Thyroid gland (tissue), 4 donors: ENCODE measurements at regions not wholly inside any gene's neighbourhood (a gene's known extent, or its start where the extent isn't known, plus 50 kb on each side); places are given as distances from the start of the nearest gene placed in this dataset.

Source experiments
- POLR2A ChIP-seq, 2 donors: fragments of 450-650 bp; IDR thresholded peaks; one replicate each; pipeline ENCODE4 v1.6.1; 2017; ENCODE audit warnings: antibody characterized with exemption in 2 of 2, mild to moderate bottlenecking in 2 of 2, moderate library complexity in 1 of 2
- TF ChIP-seq, protein P1 (sequence below), 6 experiments: fragments of 200-600 bp in 3 of 6; fragments of 450-650 bp in 3 of 6; sonication (generic) in 3 of 6; IDR thresholded peaks; one replicate each; pipeline ENCODE4 v1.5.1; 2016 to 2019; ENCODE audit warnings: antibody characterized with exemption in 6 of 6, mild to moderate bottlenecking in 2 of 6, inconsistent platforms in 1 of 6, moderate library complexity in 1 of 6

DNA sequence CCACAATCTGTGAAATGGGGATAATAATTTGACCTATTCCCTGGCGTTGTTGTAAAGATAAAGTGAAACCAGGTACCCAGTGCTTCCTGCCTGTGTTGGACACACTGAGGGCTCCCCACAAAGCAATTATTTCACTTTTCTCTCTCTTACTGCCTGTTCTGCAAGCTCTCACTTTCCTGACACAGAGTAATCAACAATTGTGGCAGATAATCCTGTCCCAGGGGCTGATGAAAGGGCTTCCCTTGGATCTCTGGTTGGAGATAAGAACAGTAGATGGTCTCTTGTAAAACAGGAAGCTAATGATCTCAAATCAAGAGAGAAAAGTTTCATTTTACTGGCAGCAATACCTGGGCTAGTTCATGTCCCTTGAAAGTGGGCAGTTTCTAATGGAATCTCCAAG, 190.4 kb upstream of the EPHA4 start:
- TF ChIP-seq, protein P1, sequence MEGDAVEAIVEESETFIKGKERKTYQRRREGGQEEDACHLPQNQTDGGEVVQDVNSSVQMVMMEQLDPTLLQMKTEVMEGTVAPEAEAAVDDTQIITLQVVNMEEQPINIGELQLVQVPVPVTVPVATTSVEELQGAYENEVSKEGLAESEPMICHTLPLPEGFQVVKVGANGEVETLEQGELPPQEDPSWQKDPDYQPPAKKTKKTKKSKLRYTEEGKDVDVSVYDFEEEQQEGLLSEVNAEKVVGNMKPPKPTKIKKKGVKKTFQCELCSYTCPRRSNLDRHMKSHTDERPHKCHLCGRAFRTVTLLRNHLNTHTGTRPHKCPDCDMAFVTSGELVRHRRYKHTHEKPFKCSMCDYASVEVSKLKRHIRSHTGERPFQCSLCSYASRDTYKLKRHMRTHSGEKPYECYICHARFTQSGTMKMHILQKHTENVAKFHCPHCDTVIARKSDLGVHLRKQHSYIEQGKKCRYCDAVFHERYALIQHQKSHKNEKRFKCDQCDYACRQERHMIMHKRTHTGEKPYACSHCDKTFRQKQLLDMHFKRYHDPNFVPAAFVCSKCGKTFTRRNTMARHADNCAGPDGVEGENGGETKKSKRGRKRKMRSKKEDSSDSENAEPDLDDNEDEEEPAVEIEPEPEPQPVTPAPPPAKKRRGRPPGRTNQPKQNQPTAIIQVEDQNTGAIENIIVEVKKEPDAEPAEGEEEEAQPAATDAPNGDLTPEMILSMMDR (IDR thresholded peaks at IDR 0.05), result no peak
- no peak for TF ChIP-seq POLR2A (IDR thresholded peaks at IDR 0.05)
